ENCODE measurements at regions not wholly inside any gene's neighbourhood (a gene's known extent, or its start where the extent isn't known, plus 50 kb on each side); places are given as distances from the start of the nearest gene placed in this dataset.

GRCh38 chr4:136650541-136651277 lies 881.6 kb downstream of the PCDH18 start:
- Histone ChIP-seq H3K27me3 (no peaks in the 10 kb centered on the region), H3K27ac (no peak overlapping the region)
- no peak for TF ChIP-seq CTCF (IDR thresholded peaks at IDR 0.05)

GRCh38 chr4:136644279-136644678 lies 888.0 kb downstream of the PCDH18 start:
- DNase-seq: no peak
- no peak overlapping the region for H3K27ac ChIP-seq
- no peaks in the 10 kb centered on the region for H3K9me3 ChIP-seq
- H3K36me3 ChIP-seq: no peaks in the 10 kb centered on the region
- intact Hi-C loops (cut with DNase I): no loop called here
- no peaks in the 10 kb centered on the region for H3K4me1 ChIP-seq
- no peaks in the 10 kb centered on the region for H3K27me3 ChIP-seq
- TF ChIP-seq CTCF (IDR thresholded peaks at IDR 0.05): no peak
- H3K4me3 ChIP-seq: no peak overlapping the region
- no peak for ATAC-seq

More at GRCh38 chr4:136650541-136651277, 881.6 kb downstream of the PCDH18 start:
- Histone ChIP-seq H3K36me3 (no peaks in the 10 kb centered on the region), H3K4me1 (no peaks in the 10 kb centered on the region), H3K9me3 (no peaks in the 10 kb centered on the region), H3K4me3 (no peak overlapping the region)
- intact Hi-C loops (cut with DNase I): no loop called here
- DNase-seq: no peak
- no peak for ATAC-seq

GRCh38 chr4:136643416-136643815 lies 888.9 kb downstream of the PCDH18 start:
- ATAC-seq: no peak
- no peaks in the 10 kb centered on the region for H3K36me3 ChIP-seq
- H3K9me3 ChIP-seq: no peaks in the 10 kb centered on the region
- no peak overlapping the region for H3K4me3 ChIP-seq
- H3K27ac ChIP-seq: no peak overlapping the region
- no peak for DNase-seq
- H3K4me1 ChIP-seq: no peaks in the 10 kb centered on the region
- H3K27me3 ChIP-seq: no peaks in the 10 kb centered on the region
- intact Hi-C loops (cut with DNase I): no loop called here
- no peak for TF ChIP-seq CTCF (IDR thresholded peaks at IDR 0.05)

GRCh38 chr4:136637071-136637777 lies 895.1 kb downstream of the PCDH18 start:
- H3K36me3 ChIP-seq: no peaks in the 10 kb centered on the region
- no peaks in the 10 kb centered on the region for H3K4me1 ChIP-seq
- H3K27ac ChIP-seq: no peak overlapping the region
- H3K4me3 ChIP-seq: no peak overlapping the region
- H3K9me3 ChIP-seq: no peaks in the 10 kb centered on the region
- DNase-seq: no peak
- intact Hi-C loops (cut with DNase I): no loop called here
- no peaks in the 10 kb centered on the region for H3K27me3 ChIP-seq
- peak; percentile 9 for TF ChIP-seq CTCF (IDR thresholded peaks at IDR 0.05)
- ATAC-seq: no peak

GRCh38 chr4:136636155-136636554 lies 896.1 kb downstream of the PCDH18 start:
- H3K36me3 ChIP-seq: no peaks in the 10 kb centered on the region
- H3K9me3 ChIP-seq: no peaks in the 10 kb centered on the region
- DNase-seq (no peak), ATAC-seq (no peak)
- TF ChIP-seq CTCF (IDR thresholded peaks at IDR 0.05): no peak
- H3K4me3 ChIP-seq: no peak overlapping the region
- no peak overlapping the region for H3K27ac ChIP-seq
- no peaks in the 10 kb centered on the region for H3K27me3 ChIP-seq
- H3K4me1 ChIP-seq: no peaks in the 10 kb centered on the region
- intact Hi-C loops (cut with DNase I): no loop called here

All from upper lobe of right lung (tissue), 1 donor.